MM.1S (cell line): ENCODE measurements at regions not wholly inside any gene's neighbourhood (a gene's known extent, or its start where the extent isn't known, plus 50 kb on each side); places are given as distances from the start of the nearest gene placed in this dataset.

Experiments used
- EZH2 ChIP-seq: fragments of 300-600 bp; sonication (generic); optimal IDR thresholded peaks from 2 replicates; pipeline ENCODE3; 2017; ENCODE audit warnings: low read depth, mild to moderate bottlenecking, antibody characterized with exemption, low read length, mixed read lengths
- EZH2phosphoT487 ChIP-seq: fragments of 300-600 bp; sonication (generic); IDR thresholded peaks from 2 replicates; pipeline ENCODE4 v1.6.1; 2018; ENCODE audit warnings: antibody characterized with exemption, low read length
- TF ChIP-seq, protein P1 (sequence below): fragments of 300-600 bp; sonication (generic); IDR thresholded peaks from 2 replicates; pipeline ENCODE4 v1.5.1; 2016; ENCODE audit warnings: antibody characterized with exemption, low read length, mixed read lengths

DNA sequence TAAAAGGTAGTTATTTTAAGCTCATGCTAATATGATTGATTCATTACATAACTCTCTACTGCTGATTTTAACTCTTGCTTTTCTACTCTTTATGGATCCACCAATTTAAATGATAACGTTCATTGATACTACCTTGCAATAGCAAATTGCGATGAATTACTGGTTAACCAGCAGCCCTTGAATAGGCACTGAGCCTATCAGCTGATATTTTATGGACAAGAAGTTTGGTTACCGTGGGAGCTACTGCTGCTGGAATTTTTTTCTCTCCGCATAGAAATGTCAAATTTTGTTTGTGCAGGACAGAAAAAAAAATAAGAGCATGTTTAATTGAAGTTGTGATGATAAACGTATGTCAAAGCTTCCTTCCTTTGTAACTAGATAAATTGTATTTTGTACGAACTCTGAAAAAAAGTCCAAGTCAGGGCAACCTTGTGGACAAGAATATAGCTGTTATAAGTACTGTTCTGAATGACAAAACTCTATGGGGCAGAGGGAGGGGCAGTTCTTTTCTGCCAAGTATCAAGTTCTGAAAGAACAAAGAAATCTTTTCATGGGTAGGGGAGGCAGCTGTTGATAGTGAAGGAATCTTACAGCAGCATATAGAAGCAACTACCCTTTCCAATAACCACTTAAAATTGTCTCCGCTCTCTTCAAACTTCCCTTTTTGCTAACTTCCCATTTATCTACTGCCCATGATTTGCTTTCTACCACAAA lies 434.9 kb upstream of the PABPC4L start:
- TF ChIP-seq, protein P1, sequence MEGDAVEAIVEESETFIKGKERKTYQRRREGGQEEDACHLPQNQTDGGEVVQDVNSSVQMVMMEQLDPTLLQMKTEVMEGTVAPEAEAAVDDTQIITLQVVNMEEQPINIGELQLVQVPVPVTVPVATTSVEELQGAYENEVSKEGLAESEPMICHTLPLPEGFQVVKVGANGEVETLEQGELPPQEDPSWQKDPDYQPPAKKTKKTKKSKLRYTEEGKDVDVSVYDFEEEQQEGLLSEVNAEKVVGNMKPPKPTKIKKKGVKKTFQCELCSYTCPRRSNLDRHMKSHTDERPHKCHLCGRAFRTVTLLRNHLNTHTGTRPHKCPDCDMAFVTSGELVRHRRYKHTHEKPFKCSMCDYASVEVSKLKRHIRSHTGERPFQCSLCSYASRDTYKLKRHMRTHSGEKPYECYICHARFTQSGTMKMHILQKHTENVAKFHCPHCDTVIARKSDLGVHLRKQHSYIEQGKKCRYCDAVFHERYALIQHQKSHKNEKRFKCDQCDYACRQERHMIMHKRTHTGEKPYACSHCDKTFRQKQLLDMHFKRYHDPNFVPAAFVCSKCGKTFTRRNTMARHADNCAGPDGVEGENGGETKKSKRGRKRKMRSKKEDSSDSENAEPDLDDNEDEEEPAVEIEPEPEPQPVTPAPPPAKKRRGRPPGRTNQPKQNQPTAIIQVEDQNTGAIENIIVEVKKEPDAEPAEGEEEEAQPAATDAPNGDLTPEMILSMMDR, result no peak
- TF ChIP-seq EZH2phosphoT487, result no peak
- no peak for TF ChIP-seq EZH2
